ENCODE measurements at regions not wholly inside any gene's neighbourhood (a gene's known extent, or its start where the extent isn't known, plus 50 kb on each side); places are given as distances from the start of the nearest gene placed in this dataset.

- Histone ChIP-seq H3K27me3 (ENCODE audit: control insufficient read depth, insufficient read depth, low read length) (peaks cover 22% of the 10 kb centered on the region), H3K27ac (ENCODE audit: low read length) (no peak overlapping the region)
- intact Hi-C loops (cut with micrococcal nuclease; ENCODE audit: unreplicated experiment), result loop anchor here (5.0 to 10.0 kb wide), 2 partner anchors 108 to 220 kb away; no protein-coding TSS in a partner anchor
Observed at GRCh38 chr2:174682578-174683391, 81.5 kb downstream of the CHRNA1 start.

More at GRCh38 chr2:174682578-174683391, 81.5 kb downstream of the CHRNA1 start:
- no TSS peak for BruUV-seq (replicated peaks)
- POLR2A ChIA-PET, result no interaction called here
- CTCF ChIA-PET, result no interaction called here
- ATAC-seq, result peak; percentile 83
- TF ChIP-seq REST (IDR thresholded peaks at IDR 0.05; ENCODE audit: insufficient read depth in 1 of 2, low read depth in 2 of 2, low read length in 1 of 2) (no peak), SIN3A (IDR thresholded peaks at IDR 0.05; ENCODE audit: borderline replicate concordance, insufficient read depth, low read depth, low read length) (no peak), CTCF (IDR thresholded peaks at IDR 0.05) (no peak), TCF7L2 (IDR thresholded peaks at IDR 0.05; ENCODE audit: low read depth, low read length) (no peak), POLR2AphosphoS5 (IDR thresholded peaks at IDR 0.05; ENCODE audit: low read depth, low read length) (no peak)
- Histone ChIP-seq H3K9me3 (ENCODE audit: control insufficient read depth, insufficient read depth, low read depth, low read length) (no peaks in the 10 kb centered on the region), H3K4me3 (ENCODE audit: low read depth in 2 of 2, low read length in 2 of 2) (peak overlapping the region; percentile 54 to 58), H3K4me1 (ENCODE audit: control insufficient read depth, insufficient read depth, low read length) (peaks cover 6% of the 10 kb centered on the region), H3K36me3 (ENCODE audit: control insufficient read depth, insufficient read depth, low read length) (no peaks in the 10 kb centered on the region; the same call in 1 of the 2 replicates)
- DNase-seq (ENCODE audit: low read depth, low spot score), result no peak
- in situ Hi-C loops (cut with HindIII; ENCODE audit: low pct_unique_long_range_greater_than_20kb, low sequenced_read_pairs), result no loop called here
